PC-3 (cell line): ENCODE measurements at regions not wholly inside any gene's neighbourhood (a gene's known extent, or its start where the extent isn't known, plus 50 kb on each side); places are given as distances from the start of the nearest gene placed in this dataset.

Experiments
- EZH2 ChIP-seq: fragments of 300-600 bp; sonication (generic); IDR thresholded peaks from one replicate; pipeline ENCODE4 v1.6.1; 2017; ENCODE audit warnings: antibody characterized with exemption, mild to moderate bottlenecking, low read length; ENCODE audit not compliant: unreplicated experiment
- TF ChIP-seq, protein P1 (sequence below): fragments of 300-600 bp; sonication (generic); conservative IDR thresholded peaks from 2 replicates; pipeline ENCODE4 v1.5.1; 2017; ENCODE audit warnings: antibody characterized with exemption, low read depth, mild to moderate bottlenecking, low read length

DNA sequence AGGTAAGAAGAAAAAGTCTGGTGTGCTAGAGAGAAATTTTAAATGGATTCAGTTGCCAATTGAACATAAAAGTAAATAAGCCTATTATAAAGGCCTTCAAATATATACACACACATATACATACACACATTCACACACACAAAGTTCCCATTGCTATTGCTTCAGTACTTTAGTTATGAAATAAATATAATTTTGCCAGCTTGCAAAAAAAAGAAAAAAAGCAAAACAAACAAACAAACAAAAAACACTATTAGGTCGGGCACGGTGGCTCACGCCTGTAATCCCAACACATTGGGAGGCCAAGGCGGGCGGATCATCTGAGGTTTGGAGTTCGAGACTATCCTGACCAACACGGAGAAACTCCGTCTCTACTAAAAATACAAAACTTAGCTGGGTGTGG lies 80.3 kb downstream of the SPIN4 start:
- TF ChIP-seq, protein P1, sequence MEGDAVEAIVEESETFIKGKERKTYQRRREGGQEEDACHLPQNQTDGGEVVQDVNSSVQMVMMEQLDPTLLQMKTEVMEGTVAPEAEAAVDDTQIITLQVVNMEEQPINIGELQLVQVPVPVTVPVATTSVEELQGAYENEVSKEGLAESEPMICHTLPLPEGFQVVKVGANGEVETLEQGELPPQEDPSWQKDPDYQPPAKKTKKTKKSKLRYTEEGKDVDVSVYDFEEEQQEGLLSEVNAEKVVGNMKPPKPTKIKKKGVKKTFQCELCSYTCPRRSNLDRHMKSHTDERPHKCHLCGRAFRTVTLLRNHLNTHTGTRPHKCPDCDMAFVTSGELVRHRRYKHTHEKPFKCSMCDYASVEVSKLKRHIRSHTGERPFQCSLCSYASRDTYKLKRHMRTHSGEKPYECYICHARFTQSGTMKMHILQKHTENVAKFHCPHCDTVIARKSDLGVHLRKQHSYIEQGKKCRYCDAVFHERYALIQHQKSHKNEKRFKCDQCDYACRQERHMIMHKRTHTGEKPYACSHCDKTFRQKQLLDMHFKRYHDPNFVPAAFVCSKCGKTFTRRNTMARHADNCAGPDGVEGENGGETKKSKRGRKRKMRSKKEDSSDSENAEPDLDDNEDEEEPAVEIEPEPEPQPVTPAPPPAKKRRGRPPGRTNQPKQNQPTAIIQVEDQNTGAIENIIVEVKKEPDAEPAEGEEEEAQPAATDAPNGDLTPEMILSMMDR = no peak
- TF ChIP-seq EZH2 = no peak
